GM19455 (cell line): ENCODE measurements at regions not wholly inside any gene's neighbourhood (a gene's known extent, or its start where the extent isn't known, plus 50 kb on each side); places are given as distances from the start of the nearest gene placed in this dataset.
"Not testable (repeated sequence)": the region's sequence is repeated elsewhere in the genome, so short reads cannot be mapped to it uniquely, and the experiment has no call there.

Source experiments
- ATAC-seq: cut with Tn5 transposase; IDR thresholded peaks from one replicate; pipeline ENCODE4 v1.9.1; 2021; ENCODE audit not compliant: unreplicated experiment

DNA sequence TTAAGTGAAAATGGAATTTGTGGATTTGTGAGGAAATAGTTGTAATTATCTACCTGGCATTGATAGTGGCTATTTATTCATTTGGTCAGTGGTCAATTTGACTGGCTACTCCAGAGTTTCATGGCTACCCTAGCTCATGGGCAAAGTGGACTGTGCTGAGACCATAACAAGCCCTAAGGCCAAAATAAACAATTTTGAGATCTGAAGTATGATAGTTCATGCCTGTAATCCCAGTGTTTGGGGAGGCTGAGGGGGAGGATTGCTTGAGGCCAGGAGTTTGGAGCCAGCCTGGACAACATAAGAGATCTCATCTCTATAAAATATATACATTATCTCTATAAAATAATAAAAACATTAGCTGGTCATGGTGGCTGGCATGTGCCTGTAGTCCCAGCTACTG lies 311.7 kb downstream of the HIVEP2 start:
- ATAC-seq, result no peak

DNA sequence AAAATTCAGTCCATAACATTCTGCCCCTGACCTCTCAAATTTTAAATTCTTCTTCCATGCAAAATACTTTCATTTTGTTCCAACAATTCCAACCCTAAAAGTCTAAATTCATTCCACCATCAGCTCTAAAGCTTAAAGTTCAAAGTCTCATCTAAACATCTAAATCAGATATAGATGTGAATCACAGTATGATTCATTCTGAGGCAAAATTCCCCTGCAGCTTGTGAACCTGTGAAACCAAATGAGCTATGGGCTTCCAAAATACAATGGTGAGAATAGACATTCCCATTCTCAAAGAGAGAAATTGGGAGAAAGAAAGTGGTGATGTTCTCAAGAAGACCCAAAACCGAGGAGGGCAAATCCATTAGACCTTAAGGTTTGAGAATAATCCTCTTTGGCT lies 309.8 kb downstream of the HIVEP2 start:
- no peak for ATAC-seq

DNA sequence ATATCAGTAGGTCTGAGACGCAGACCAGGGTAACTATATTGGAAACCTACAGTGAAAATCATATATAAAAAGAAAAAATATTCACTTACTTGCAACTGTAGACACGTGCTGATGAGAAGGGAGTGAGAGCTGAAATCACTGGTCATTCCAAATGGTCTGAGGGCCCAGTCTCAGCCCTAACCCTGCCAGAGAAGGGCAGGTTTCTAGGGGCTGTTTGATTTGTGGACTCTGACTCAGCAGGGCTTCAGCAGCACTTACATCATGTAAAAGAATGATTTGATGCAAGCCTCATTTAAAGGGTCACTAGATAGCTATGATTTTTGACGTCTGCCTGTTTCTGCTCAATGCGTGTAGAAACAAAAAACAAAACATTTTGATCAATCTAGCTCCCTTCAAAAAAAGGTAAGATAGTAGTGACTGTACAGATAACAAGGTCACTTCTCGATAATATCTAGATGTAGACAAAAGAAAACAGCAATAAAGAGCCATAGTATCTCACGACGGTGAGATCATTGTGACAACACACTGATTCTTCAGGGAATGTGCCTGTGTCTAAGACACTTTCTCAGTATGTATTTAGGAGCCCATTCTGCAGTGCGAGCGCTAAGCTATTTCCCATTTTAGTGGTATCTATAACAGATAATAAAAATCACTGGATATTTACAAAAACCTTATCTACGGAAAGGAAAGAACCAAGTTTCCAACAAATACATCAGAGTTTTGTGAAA lies 307.2 kb downstream of the HIVEP2 start:
- no peak for ATAC-seq

DNA sequence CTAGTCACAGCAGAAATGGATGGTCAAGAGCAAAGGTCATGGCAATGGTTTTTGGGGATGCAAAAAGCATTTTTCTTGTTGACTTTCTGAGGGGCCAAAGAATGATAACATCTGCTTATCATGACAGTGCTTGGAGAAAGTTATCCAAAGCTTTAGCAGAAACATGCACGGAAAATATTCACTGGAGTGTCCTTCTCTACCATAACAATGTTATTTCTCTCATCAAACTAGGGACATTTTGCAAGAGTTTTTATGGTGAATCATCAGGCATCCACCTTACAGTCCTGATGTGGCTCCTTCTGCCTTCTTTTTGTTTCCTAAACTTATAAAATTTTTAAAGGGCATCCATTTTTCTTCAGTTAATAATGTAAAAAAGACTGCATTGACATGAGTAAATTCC lies 302.3 kb downstream of the HIVEP2 start:
- ATAC-seq, result no peak

DNA sequence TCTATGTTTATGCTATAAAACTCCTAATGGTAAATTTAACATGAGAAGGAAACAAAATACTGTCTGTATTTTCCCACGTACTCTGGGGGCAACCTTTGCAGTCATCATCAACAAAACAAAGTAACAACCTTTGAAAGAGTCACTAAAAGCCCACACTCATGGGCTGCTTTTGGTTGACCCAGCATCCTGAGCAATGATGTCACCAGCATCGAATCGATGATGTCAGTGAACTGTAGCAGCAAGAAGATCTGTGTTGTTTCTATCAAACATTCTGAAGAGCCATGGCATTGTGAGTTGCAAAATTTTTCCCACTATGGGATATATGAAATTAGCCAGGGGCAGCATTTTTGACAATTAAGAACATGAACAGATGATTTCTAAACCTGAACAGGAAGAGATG lies 300.1 kb downstream of the HIVEP2 start:
- no peak for ATAC-seq

DNA sequence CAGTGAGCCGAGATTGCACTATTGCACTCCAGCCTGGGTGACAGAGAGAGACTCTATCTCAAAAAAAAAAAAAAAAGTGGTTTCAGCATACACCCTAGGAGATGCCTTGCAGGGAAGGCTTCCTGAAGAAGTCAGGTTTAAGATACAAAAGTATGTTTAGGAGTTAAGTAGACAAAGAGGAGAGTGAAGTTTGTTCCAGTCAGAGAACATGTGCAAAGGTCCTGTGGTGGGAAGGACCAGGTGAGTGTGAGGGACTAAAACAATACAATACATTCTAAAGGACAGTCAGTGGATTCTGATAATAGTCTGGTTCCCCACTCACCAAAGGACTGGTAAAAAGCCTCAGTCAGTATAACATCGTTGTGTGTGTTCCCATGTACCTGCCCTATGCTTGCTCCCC lies 299.3 kb downstream of the HIVEP2 start:
- ATAC-seq, result no peak

DNA sequence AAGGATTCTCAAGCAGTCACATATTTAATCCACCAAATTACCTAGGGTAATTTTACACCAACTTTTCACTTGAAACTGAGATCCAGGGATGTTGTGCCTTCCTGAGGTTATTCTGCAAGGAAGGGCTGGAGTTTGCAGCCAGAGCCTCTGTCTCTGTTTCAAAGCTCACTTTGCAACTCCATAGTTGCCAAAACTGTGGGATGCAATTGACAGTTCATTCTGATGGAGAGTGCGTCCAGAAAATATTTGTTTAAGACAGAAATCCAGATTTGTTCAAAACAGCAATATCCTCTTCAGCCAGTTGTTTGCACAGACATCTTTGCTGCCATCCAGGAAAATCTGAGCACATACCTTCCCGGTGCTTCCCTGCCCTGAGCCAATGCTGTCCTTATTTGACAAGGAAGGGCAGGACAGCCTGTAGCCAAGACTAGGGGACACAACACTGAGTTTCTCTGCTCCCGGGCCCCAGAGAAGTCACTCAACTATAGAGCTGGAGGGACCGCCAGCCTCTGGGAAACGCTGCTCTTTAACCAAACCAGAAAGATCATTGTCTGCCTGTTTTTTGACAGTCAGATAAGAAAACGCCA lies 297.4 kb downstream of the HIVEP2 start:
- no peak for ATAC-seq

DNA sequence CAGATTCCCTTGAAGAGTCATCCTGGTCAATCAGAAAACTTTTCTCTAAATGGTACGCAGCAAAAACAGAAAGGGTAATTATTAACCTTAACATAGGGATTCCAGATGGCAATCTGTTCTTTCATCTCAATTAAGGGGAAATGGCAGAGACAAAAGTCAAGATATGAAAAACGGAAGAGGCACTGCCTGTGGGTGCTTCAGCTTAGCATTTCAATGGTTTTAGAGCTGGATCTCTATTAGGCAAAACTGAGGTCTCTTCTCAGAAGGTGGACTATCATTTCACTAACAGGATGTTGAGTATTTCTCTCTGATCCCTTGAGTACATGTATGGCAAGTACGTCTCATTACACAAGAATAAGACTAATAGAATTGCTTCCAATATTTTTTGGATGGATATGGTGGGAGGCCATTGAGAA lies 296.9 kb downstream of the HIVEP2 start:
- ATAC-seq, result no peak

DNA sequence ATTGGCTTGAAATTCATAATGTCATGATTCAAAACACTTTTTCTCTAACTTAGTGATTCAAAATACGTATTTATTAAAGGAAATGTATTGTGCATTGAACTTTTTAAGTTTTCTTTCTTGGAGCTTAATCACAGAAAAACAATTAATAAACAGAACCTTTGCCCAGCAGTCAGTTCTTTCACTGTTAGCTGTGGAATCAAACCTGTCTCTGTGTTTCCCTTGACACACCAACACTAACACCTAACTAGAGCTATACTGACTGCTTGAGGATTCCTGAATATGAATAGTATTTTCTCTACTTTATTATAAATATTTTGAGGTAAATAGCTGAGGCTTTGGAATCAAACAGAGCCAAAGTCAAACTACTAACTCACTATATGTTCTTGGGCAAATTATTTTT lies 296.4 kb downstream of the HIVEP2 start:
- no peak for ATAC-seq

DNA sequence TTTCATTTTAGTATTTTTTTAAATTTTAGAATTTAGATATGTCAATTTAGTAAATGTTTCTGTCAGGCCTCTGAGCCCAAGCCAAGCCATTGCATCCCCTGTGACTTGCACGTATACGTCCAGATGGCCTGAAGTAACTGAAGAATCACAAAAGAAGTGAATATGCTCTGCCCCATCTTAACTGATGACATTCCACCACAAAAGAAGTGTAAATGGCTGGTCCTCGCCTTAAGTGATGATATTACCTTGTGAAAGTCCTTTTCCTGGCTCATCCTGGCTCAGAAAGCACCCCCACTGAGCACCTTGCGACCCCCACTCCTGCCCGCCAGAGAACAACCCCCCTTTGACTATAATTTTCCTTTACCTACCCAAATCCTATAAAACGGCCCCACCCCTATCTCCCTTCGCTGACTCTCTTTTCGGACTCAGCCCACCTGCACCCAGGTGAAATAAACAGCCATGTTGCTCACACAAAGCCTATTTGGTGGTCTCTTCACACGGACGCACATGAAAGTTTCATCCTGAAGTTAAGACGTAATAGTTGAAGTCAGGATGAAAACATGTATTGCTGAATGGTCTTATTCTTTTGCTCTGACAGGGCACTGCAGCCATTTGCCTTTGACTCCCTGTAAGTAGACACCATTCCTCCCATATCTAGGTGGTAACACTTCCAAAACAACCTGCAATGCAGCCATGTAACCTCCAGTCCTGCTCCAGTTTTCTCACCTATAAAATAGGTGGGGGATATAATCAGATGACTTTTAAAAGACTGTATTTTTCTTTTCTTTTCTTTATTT lies 295.3 kb downstream of the HIVEP2 start:
- ATAC-seq, result not testable (repeated sequence)

DNA sequence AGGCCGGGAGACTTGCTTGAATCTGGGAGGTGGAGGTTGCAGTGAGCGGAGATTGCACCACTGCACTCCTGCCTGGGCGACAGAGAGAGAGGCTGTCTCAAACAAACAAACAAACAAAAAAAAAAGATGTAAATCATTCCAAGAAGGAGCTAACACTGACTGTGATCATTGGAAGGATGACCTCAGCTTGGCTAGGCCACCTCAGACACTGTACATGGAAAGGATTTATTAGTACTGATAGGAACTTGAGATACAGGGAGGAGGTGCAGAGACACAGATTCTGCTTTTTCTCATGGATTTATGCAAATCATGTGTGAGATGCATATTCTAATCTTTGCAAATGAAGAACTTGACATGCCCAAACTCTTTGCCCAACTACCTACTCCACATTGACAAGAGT lies 293.6 kb downstream of the HIVEP2 start:
- ATAC-seq, result no peak

DNA sequence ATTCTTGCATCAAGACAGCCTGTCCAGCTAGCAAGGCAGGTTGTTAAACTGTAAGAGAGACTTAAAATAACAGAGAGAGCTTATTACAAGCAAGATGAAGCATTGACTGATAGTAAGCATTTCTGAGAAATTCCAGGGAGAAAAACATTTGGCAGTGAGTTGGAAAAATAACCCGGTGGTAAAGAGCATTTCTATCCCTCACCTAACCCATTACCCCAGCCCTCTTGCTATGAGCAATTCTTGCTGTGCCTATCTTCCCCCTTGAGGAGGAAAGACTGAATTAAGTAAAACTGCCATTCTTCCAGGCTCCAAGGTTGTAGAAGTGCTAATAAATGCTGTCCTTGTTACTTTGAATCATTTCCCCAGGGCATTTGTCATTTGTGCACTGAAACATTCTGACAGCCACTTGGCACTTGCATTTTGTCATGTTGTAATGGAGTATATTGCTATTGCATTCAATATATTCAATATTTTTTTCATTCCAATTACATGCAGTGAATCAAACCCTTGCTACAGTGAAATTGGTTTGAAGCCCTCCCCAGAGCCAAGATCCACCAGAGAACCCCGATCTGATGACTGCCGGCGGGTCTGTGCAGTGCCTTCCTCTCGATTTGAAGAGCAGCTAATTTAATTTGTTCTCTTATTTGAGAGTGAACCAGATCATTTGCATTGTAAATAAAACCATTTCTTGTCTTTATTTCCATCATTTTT lies 291.1 kb downstream of the HIVEP2 start:
- no peak for ATAC-seq

DNA sequence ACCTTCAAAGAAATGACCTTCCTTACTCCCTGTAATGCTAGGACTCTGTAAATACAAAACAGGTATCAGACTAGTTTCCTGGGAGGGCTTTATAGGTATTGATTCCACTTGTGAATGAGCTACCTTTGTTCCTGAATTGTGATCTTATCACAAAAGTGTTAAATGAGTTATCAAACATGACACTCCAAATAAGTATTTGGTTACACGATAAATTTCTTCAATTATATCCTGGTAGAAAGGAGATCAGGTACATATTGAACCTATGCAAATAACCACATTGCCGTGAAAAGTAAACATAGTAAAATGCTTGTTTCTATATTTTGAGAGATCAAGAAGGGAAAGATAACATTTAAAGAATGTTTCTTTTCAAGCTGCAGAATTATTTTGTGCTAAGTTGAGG lies 285.3 kb downstream of the HIVEP2 start:
- no peak for ATAC-seq

DNA sequence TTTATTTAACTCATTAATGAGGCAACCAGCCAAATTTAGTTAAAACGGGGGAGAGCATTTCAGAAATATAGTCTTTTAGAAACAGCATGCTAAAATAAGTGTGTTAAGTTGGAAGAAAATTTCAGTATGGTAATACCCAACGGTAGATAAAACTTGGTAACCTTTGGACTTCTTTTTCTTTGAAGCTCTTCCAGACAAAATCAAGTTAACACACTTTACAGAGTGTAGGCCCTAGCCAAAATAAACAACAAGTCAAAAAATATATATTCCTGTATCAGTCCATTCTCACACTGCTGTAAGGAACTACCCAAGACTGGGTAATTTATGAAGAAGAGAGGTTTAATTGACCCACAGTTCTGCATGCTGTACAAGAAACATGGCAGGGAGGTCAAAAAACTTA lies 279.6 kb downstream of the HIVEP2 start:
- no peak for ATAC-seq

DNA sequence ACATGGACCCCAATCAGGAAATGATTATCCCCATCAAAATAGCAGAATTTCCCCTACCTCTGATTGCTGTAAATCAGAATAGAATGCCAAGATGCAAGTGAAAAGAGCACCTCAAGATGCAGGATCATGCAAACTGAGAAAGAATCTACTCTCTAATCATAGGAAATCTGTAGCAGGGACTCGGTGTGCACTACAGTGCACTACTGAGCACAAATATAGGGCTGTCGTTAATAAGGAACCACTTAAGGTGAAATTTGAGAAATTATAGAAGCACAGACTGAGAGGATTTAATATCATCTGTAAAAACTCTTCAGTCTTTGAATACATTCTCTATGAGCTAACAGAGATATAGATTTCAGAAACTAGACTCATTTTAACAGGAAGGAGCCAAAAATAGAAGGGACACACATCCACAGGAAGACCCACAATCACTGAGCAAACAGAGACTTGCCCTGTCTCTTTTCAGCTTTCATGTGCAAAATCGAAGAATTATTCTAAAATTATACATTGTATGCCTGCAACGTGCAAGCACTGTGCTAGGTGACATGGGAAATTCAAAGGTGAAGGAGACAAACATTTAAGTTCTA lies 278.3 kb downstream of the HIVEP2 start:
- no peak for ATAC-seq

DNA sequence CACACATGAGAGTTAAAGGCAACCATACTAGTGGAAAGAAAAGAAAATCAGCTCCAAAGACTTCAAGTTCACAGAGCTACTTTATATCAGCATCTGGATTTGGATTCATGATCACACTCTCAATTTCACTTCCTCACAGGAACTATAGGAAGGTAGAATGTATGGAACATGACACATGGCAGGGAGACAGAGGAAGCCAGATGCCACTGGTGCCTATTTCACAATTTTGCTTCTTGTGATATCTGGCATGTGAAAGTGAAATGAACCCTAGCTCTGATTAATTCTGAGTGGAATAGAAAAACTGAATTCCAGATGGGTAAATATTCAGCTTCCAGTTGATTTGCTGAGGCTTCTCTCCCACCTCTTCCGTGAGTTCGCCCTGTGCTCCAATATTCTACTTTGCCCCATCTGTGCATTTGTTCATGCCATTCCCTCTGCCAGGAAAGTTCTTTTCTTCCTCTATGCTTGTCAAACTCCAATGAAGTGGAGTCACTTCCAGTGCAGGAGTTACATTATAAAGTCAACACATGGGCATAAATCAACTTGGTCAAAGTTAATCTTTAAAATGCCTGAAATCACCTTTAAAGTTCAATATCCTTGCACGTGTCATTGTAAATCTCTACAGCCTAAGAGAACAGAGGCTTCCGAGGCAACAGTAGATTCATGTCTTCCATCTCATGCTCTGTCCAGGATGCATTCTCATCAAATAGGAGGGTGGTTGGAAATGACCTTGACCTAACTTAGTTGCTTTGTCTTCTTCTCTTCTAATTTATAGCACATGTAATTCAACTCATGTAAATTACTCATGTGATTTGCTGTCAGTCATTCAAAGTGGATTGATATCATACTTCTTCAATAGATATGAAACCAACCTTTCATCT lies 275.3 kb downstream of the HIVEP2 start:
- no peak for ATAC-seq

DNA sequence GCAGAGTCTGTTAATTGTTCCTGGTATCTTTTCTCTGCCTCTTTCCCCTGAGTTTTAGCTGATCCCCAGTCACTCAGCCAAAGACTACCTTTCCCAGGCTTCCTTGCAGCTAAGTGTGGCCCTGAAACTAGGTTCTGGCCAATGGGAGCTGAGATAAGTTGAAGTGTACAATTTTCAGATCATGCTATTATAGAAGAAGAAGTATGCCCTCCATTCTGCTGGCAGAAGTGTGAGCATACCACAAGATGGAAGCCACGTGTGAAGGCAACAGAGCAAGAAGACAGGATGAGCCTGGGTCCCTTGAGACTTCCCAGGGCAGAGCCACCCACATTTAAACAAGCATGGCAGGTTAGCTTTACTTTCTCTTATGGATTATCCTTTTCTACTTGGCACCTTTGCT lies 273.2 kb downstream of the HIVEP2 start:
- ATAC-seq, result no peak

DNA sequence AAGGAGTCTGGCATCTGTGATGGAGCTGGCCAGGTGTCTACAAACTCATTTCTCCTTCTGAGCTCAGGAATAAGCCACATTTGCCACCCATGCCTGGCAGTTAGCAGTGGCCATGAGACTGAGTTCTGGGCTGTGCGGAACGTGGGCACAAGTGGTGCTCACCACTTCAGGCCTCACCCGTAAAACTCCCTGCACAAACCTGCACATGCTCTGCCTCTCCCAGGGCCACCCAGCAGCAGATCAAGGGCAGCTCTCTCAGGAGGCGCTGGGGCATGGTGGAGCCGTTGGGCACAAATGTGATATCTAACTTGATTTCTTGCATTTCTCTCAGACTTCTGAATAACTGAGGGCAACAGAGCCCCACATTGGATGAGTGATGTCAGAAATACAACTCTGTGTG lies 269.5 kb downstream of the HIVEP2 start:
- ATAC-seq, result no peak

DNA sequence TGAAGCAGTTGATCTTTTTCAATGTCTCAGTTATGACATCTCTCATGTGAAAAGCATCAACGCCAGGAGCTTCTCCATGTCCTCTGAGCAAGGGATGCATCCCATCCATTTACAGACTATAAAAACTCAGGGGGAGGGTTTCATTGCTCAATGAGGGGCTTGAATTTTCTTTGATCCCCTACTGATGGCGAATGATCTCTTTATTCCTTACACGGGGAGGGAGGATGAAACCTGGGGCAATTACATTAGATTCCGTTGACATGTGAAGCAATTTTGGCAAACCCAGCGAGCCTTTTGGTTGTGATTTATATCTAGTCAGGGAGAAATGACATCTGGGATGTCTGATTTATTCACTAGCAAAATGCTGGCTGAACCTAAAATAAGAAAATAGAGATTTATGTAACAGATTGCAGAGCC lies 268.9 kb downstream of the HIVEP2 start:
- ATAC-seq, result no peak

DNA sequence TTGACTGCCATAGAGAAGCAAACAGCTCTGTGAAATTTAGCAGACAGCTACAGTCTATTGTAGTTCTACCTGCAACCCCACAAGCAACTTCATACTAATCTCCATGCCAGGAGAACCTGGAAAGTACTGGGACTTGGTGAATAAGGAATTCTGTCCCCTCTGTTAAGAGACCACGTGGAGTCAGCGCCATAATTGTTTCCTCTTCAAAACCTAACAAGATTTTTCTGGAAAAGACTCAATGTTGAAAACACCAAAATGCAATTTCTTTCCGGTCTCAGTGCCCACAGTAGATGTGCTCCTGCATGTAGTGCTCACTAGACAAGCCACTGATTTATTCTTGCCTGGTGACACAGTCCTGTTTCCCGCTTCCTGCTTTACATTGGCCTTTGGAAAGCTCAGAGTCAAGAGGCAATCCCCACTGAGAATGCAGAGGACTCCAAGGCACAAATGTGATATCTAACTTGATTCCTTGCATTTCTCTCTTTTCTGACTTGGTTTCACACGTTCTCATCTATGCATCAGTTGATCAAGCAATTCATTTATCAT lies 268.3 kb downstream of the HIVEP2 start:
- ATAC-seq, result no peak
